ENCODE measurements at regions not wholly inside any gene's neighbourhood (a gene's known extent, or its start where the extent isn't known, plus 50 kb on each side); places are given as distances from the start of the nearest gene placed in this dataset.

- no peak for DNase-seq
Measured at GRCh38 chr9:126127591-126127990, 199.0 kb upstream of the MVB12B start.

- DNase-seq, result no peak
Measured at GRCh38 chr9:126128494-126129142, 198.0 kb upstream of the MVB12B start.

GRCh38 chr9:126131066-126132010 lies 195.3 kb upstream of the MVB12B start:
- no peak for DNase-seq

- no peak for DNase-seq
Measured at GRCh38 chr9:126132746-126133145, 193.9 kb upstream of the MVB12B start.

GRCh38 chr9:126144196-126144595 lies 182.4 kb upstream of the MVB12B start:
- DNase-seq, result no peak

GRCh38 chr9:126144603-126145456 lies 181.8 kb upstream of the MVB12B start:
- no peak for DNase-seq

GRCh38 chr9:126145887-126146253 lies 180.8 kb upstream of the MVB12B start:
- DNase-seq, result no peak

GRCh38 chr9:126146254-126147145 lies 180.1 kb upstream of the MVB12B start:
- no peak for DNase-seq

GRCh38 chr9:126147186-126147935 lies 179.3 kb upstream of the MVB12B start:
- DNase-seq, result no peak

GRCh38 chr9:126147936-126148870 lies 178.4 kb upstream of the MVB12B start:
- DNase-seq, result no peak

GRCh38 chr9:126148994-126149393 lies 177.6 kb upstream of the MVB12B start:
- DNase-seq, result no peak

GRCh38 chr9:126149661-126150060 lies 177.0 kb upstream of the MVB12B start:
- no peak for DNase-seq

- no peak for DNase-seq
Measured at GRCh38 chr9:126150411-126151030, 176.1 kb upstream of the MVB12B start.

- DNase-seq, result peak; percentile 9
Measured at GRCh38 chr9:126151031-126151685, 175.5 kb upstream of the MVB12B start.

GRCh38 chr9:126151686-126152134 lies 174.9 kb upstream of the MVB12B start:
- DNase-seq, result no peak

- no peak for DNase-seq
Measured at GRCh38 chr9:126152622-126153362, 173.8 kb upstream of the MVB12B start.

- no peak for DNase-seq
Measured at GRCh38 chr9:126153382-126153781, 173.2 kb upstream of the MVB12B start.

GRCh38 chr9:126154182-126154827 lies 172.3 kb upstream of the MVB12B start:
- no peak for DNase-seq

Data from NCI-H1694 (cell line).